GM19351 (cell line): ENCODE measurements at regions not wholly inside any gene's neighbourhood (a gene's known extent, or its start where the extent isn't known, plus 50 kb on each side); places are given as distances from the start of the nearest gene placed in this dataset.

Experiments used
- ATAC-seq: cut with Tn5 transposase; IDR thresholded peaks from one replicate; pipeline ENCODE4 v1.9.1; 2021; ENCODE audit warnings: mild to moderate bottlenecking, moderate library complexity; ENCODE audit not compliant: unreplicated experiment

DNA sequence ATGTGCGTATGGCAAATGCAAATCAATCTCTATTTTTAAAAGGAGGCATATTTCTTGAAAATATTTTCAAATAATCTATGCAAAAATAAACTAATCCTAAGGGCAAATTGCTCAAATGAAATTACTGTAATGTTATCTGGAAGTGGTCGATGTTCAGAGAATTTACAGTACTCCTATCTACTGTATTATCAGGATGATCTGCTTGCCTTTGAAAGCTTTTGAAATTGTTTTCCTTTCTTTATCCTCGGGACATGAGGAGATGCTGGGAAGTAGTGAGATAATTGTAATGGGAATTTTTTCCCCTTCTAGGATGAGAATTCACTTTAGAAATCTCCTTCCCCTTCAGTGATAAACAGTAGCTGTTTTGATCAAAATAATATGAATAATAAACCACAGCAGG lies 577.2 kb upstream of the MIR17HG start:
- ATAC-seq, result no peak

DNA sequence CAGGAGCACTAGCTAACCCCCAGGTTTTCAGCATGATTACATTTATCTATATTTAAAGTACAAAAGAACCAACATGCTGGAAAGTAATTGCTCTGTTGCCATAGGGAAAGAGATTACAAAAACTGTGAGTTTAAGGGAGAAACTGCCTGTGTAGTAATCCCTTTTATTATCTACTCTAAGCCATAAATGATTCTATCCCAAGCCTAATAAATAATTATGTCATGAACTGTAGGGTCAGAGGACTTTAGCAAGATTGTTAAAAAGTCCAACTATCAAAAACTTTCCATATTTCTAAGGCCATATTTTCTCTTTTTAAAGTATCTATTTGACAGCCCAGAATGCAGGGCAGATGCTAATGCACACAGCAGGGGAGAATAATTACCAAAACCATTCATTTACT lies 573.8 kb upstream of the MIR17HG start:
- ATAC-seq, result no peak

DNA sequence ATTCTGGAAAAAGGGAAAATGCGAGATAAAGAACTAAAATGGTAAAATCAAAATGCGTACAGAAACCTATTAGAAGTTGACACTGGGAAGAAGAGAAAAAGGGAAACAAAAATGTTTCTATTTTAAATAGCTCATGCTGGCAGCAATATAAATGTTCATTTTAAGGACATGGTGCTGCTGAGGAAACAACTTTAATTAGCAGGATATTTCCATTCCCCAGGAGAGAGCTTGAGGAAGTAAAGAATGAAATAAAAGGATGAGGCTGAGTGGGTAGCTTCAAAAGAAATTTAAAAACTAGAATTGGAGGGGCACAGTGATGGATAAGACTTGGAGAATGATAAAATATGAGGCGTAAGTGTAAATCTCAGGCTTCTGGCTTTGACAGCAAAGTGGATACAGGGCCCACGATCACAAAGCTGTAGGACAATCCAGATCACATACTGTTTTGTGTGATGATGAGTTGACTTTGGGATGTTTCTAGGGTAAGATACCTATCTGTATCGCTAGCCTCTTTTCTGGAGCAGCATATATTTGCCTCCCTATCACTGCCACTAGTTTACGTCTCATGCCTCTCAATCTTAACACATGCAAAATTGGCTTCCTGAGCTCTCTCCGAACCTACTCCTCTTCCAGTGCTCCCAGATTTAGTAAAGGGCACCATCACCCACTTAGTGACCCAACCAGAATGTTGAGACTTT lies 571.3 kb upstream of the MIR17HG start:
- no peak for ATAC-seq

DNA sequence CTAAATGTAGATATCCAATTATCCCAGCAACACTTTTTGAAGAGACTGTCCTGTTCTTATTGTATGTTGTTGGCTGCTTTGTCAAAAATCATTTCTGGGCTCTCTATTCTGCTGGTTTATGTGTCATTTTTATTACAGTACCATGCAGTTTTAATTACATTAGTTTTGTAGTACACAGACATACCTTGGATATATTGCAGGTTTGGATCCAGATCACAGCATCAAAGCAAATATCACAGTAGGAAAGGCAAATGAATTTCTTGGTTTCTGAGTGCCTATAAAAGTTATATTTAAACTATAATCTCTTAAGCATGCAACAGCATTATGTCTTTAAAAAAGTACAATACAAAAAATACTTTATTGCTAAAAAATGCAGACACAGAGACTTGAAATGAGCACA lies 564.2 kb upstream of the MIR17HG start:
- ATAC-seq, result no peak

DNA sequence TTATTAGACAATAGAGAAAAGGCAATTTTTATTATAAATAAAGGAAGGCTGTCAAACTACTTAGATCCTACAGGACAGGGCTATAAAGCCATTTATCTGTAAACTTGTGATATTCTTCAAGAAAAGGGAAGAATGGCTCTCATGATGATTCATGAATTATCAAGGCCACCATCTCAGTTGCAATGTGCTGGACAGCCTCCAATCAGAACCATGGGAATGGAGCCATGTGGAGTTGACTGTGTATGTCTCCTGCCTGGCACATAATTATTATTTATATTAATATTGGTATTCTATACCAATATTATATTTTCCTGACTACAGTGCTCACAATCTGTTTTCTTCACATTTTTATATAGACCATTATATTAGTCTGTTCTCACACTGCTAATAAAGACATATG lies 560.5 kb upstream of the MIR17HG start:
- no peak for ATAC-seq

DNA sequence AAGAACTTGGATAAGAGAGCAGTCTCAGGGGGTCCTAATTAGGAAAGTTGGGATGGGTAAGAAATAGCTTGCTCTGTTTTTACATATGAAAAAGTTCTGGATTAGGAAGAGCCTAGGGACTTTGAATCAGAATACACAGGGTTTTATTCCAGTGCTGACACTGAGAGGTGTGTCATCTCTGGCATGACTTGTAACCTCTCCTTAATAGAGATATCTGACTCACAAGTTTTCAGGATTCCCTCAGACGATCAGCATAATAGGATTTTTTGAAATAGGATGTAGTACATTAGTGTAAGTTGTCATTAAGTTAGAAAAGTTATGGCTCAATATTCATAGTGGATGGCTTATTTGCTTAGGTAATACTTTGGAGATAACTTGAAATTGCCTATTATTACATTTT lies 555.2 kb upstream of the MIR17HG start:
- no peak for ATAC-seq

DNA sequence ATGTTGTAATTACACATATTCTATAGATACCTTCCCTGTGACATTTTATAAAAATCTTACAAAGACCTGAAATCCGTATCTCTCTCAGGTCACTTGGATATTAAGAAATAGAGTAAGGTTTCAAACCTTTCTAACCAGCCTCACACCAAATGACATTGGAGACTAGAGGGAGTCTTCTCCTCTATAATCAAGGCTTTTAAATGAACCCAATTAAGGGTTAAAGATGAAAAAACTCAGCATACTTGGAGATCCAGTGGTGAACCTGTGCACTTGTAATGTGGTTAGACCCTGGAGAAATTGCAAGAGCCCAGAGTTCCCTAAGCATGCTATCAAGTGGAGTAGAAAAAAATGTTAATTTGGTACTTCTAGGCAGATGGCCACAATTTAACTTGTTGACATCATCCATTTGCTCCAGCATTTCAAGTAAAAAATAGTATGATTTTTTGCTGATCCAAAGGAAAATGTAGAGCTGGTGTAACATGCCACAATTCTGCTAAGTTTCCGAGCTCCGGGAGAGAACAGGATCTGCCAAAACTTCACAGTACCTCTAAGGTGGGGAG lies 554.1 kb upstream of the MIR17HG start:
- no peak for ATAC-seq

DNA sequence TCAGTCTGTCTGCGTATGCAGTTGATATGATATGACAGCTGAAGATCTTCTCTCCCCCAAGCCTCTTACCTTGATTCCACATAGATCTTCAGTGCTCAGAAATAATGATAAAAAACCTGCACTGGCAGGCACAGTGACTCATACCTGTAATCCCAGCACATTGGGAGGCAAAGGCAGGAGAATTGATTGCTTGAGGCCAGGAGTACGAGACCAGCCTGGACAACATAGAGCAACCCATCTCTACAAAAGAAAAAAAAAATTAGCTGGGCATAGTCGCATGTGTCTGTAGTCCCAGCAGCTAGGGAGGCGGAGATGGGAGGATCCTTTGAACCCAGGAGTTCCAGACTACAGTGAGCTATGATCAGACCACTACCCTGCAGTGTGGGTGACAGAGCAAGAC lies 551.0 kb upstream of the MIR17HG start:
- no peak for ATAC-seq

DNA sequence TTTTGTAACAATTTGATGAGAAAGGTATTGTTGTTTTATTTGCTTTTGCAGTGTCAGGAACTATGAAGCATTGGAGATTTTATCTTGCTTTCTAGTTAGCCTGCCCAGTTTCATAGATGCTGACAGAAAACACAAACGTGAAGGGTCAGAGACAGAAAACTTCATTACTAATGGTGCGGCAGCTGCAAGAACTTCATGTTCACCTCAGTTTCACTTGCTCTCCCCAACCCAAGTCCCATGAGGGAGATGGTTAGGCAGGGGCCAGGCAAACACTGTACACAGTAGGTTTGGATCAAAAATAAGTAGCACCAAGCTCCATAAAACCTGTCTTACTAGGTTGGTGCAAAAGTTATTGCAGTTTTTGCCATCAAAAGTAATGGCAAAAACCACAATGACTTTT lies 550.2 kb upstream of the MIR17HG start:
- no peak for ATAC-seq

DNA sequence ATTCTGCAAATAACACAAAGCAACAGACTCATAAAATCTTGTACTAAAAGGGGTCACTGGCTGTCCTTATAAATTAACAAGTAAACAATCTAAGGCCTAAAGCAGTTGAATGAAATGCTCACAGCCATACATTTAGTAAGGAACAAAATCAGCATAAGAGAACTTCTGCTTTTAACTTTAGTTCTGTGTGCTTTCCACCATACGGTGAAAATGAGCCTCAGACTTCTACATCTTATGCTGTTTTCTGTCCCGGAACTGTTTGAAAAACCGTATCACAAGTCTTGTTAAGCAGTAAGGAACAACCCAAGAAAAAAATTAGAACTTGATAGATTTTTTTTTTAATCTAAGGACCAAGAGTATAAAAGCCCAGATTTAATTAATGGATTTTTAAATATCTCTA lies 549.1 kb upstream of the MIR17HG start:
- ATAC-seq, result no peak

DNA sequence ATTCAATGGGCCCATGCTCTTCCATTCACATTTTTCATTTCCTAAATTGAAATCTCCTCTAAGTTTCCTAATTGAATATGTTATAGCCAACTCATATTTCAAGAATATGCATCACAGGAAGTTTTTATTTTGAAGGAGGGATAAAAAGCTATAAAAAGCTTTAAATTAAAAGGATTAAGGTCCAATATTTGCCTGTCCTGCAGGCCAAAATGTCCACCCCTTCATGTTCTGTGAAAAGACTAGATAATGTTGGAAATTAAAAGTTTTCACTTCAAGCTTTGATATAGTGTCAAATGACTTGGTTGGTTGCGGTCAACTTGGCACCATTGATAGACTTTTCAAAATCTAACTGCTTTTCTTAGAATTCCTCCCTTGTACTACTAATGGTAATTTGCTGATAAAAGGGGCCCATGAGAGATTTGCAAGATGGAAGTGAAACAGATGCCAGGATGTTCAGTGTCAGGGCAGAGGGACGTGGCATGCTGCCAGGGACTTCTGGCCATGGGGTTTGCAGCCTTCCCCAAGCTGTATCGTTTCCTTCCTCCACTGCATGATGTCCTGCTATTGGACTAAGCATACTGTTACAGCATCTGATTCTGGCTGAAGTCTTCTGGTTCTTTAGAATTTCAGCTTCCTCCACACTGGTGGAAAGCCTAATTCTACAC lies 547.3 kb upstream of the MIR17HG start:
- no peak for ATAC-seq

DNA sequence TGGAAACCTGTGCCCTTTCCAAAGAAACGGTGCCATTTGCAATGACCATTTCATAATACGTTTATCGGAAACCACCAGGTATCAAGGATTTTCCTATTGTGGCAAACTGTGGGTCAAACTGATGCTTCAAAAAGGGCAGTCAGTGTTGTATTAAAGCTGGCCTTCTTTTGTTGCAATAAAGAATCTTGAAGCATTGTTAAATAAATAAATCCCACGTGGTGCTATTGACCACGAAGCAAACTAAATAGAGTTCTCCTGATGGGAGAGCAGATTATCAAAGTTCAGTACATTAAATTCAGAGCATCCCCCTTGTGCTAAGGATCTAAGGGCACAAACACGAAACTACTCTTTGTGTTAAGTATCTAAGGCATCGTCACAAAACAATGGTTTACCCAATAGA lies 545.9 kb upstream of the MIR17HG start:
- ATAC-seq, result no peak

DNA sequence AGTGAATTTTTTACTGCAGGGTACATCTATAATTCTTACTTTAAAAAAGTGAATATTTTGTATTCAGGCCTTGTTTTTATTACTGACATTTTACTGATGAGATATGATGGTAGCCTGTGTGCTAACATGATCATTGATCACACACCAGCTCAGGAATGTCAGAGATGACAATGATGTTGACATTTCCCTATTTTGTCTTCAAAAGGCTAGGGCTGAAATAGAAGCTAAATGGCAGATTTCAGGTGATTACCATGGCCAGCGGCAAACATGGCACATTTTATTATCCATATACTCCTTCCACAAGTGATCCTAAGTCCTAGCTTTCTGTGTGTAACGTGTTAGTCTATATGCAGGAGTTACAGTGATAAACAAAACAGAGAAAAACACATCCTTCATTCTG lies 544.3 kb upstream of the MIR17HG start:
- no peak for ATAC-seq

DNA sequence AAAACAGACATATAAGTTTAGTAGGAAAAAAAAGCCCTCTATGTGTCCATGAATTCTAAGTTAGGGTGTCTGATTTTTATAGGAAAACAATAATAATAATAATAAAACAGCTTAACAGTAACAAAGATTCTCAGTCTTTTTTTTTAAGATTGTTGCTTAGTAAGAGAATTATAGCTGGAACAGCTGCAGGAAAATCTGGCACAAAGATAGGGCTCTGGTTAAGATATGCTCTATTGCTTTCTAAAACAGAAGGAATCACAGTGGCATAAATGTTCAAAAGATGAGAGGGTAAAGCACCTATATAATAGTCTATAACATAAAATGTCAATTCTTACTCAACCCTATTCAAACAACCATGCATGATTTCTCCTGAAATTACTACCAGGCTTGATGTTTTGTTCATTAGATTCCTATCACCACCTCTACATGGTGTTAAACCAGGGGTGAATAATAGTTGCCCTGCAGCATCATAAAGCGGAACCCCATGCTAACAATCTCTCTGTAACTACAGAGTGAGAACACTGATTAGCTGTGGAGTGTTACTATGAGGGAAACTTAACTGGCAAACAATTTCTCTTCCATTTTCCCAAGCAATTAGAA lies 541.4 kb upstream of the MIR17HG start:
- no peak for ATAC-seq

DNA sequence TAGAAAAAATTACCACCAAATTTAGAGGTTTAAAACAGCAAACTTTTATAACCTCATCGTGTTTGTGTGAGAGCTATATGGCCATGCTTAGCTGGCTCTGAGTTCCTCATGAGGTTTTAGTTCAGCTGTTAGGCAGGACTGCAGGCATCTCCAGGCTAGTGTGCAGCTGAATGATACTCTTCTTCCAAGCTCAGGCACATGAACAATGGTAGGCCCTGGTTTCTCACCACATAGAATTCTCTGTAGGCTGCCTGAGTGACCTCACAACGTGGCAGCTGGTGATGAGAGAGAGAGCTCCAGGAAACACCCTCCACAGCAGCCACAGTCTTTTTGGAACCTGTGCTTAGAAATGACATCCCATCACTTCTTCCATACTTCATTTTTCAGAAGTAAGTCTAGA lies 540.6 kb upstream of the MIR17HG start:
- ATAC-seq, result no peak

DNA sequence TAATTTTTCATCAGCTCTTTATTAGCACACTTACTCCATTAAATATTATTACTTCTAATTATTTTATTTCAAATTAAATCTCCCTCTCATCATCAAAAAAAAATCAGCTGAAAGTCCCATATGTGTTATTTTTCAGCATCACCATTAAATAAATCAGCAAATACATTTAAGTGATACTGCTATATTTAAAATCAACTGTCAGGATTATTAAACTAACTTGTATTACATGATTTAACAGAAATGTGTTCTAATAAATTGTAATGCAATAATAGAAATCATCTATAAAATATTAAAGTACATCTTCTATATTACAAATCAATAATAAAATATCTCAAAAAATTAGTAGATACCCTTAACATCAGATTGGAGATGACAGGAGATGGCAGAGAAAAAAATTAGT lies 538.6 kb upstream of the MIR17HG start:
- no peak for ATAC-seq

DNA sequence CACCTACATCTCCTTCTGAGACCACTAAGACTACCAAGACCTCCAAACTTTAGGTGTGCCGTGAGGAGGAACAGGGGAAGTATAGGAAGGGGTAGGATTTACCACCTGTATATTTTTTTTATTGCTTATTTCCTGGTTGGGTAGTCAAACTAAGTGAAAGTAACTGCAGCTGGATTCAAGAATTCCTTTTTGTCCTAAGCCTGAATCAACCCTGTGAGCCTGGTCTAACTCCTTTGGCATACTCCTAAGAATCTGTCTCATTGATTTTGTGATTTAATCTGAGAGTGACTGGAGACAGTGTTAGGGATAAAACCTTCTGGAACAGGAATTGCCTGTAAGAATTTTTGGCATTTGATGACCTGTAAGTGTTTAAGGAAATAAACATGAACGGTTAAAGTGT lies 523.5 kb upstream of the MIR17HG start:
- no peak for ATAC-seq

DNA sequence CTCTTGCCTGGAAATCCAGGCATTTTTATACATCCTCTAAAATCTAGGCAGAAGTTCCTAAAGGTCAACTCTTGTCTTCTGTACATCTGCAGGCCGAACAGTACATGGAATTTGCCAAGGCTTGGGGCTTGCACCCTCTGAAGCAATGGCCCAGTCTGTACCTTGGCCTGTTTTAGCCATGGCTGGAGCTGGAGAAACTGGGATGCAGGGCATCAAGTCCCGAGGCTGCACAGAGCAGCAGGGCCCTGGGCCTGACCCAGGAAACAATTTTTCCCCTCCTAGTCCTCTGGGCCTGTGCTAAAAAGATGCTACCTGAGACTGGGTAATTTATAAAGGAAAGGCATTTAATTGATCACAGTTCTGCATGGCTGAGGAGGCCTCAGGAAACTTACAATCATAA lies 520.8 kb upstream of the MIR17HG start:
- no peak for ATAC-seq

DNA sequence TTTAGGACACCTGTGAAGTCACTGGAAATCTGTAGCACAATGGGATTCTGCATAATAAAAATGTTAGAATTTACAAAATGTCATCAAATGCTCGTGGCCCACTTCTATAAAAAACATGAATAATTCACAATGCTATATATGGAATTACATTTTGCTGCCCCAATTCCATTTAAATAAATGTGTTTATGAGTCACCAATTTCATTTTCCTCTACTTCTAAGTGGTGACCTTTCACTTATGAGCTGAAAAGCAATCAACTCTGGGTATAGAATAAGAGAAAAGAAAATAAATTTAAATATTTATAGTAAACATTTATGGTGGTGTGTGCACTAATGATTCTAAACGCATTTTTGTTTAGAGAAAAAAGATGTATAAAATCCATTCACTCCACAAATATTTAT lies 516.7 kb upstream of the MIR17HG start:
- no peak for ATAC-seq

DNA sequence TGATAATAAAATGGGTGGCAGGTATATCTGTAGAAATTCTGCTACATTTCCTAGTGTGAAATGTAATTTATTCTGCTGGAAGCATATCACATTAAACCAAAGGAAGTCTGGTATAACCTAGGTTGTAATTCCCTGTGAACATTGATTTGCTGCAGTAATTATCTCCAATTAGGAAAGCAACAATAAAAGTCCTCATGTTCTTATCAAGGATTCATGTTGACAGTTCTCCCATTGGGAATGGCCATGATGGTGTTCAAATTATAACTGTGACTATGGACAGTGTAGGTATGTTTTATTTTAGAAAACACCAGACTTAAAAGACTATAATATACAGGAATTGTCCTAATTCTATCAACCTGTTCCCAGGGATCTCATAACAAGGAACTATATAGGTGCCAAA lies 513.5 kb upstream of the MIR17HG start:
- ATAC-seq, result no peak

DNA sequence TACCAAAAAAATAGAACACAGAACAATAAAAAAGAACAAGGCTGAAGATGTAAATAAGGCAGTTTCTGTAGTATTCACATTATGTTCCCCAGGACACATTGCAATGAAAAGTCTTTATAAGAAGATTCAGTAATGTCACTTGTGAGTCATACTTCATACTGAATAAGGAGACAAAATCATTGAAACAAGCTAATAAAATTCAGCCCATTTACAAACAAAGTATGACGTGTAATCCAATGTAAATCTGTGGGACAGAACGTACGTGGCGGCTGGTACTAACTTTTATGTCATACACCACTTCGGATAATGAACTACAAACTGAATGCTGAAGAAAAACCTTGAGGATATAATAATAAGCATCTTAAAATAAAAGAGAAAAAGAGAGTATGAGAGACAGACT lies 512.8 kb upstream of the MIR17HG start:
- ATAC-seq, result no peak

DNA sequence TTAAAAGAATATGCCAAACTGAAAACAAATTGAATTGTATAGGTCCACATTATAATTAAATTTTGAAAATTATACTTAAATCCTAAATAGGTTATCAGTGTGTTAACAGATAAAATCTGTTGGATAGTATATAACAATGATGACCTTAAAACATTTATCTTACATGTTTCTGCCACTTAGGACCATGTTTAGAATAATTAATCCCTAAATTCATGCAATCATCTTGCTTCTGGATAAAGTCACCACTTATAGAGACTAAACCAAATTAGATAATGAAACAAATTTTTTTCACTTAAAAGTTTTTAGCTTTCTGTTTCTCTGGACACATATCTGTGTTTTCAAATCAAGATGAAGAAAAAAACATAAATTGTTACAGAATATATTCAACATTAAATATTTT lies 511.7 kb upstream of the MIR17HG start:
- ATAC-seq, result no peak
